ENCODE measurements at regions not wholly inside any gene's neighbourhood (a gene's known extent, or its start where the extent isn't known, plus 50 kb on each side); places are given as distances from the start of the nearest gene placed in this dataset.

- no peak for TF ChIP-seq CTCF (conservative IDR thresholded peaks at IDR 0.05)
- Mint-ChIP-seq H3K27ac (no peak overlapping the region), H3K9me3 (no peaks in the 10 kb centered on the region), H3K36me3 (ENCODE audit: low read depth) (no peaks in the 10 kb centered on the region), H3K4me3 (no peak overlapping the region), H3K27me3 (ENCODE audit: insufficient read depth) (no peaks in the 10 kb centered on the region), H3K4me1 (no peaks in the 10 kb centered on the region)
- DNase-seq = no peak
- H3K4me1 ChIP-seq (ENCODE audit: control insufficient read depth, insufficient read depth, low read length) = no peaks in the 10 kb centered on the region
- H3K36me3 ChIP-seq (ENCODE audit: control insufficient read depth, insufficient read depth, low read length) = no peaks in the 10 kb centered on the region
- H3K9ac ChIP-seq (ENCODE audit: extremely low read depth, low read length, poor library complexity, severe bottlenecking) = no peak overlapping the region
- H3K27ac ChIP-seq (ENCODE audit: low read depth, low read length) = no peak overlapping the region
- no peaks in the 10 kb centered on the region for H3K27me3 ChIP-seq (ENCODE audit: control insufficient read depth, insufficient read depth, low read length, poor library complexity, severe bottlenecking)
- H3K4me3 ChIP-seq (ENCODE audit: low read length) = no peak overlapping the region
- WGBS, 2 experiments (ENCODE audit: insufficient coverage in 1 of 2, insufficient read length in 1 of 2) = 100% methylated on average over 1 of the region's 1 CpG; no CpG with 5 or more reads in 1 of the 2 experiments
- H3K9me3 ChIP-seq (ENCODE audit: control insufficient read depth, low read length) = peaks cover 3% of the 10 kb centered on the region
Observed at GRCh38 chr12:82028772-82029171, 269.6 kb upstream of the PPFIA2 start.

GRCh38 chr12:82027612-82028011 lies 268.5 kb upstream of the PPFIA2 start:
- H3K4me3 ChIP-seq (ENCODE audit: low read length) = no peak overlapping the region
- no peaks in the 10 kb centered on the region for H3K9me3 ChIP-seq (ENCODE audit: control insufficient read depth, low read length)
- no peak for TF ChIP-seq CTCF (conservative IDR thresholded peaks at IDR 0.05)

GRCh38 chr12:82025462-82025861 lies 266.3 kb upstream of the PPFIA2 start:
- Mint-ChIP-seq H3K4me3 (no peak overlapping the region), H3K4me1 (no peaks in the 10 kb centered on the region), H3K36me3 (ENCODE audit: low read depth) (no peaks in the 10 kb centered on the region), H3K27ac (no peak overlapping the region), H3K27me3 (ENCODE audit: insufficient read depth) (no peaks in the 10 kb centered on the region), H3K9me3 (no peaks in the 10 kb centered on the region)
- H3K9me3 ChIP-seq (ENCODE audit: control insufficient read depth, low read length) = no peaks in the 10 kb centered on the region
- TF ChIP-seq CTCF (conservative IDR thresholded peaks at IDR 0.05) = no peak
- no peak for DNase-seq
- H3K4me1 ChIP-seq (ENCODE audit: control insufficient read depth, insufficient read depth, low read length) = no peaks in the 10 kb centered on the region
- no peak overlapping the region for H3K27ac ChIP-seq (ENCODE audit: low read depth, low read length)
- H3K27me3 ChIP-seq (ENCODE audit: control insufficient read depth, insufficient read depth, low read length, poor library complexity, severe bottlenecking) = no peaks in the 10 kb centered on the region
- WGBS, 2 experiments (ENCODE audit: insufficient coverage in 1 of 2, insufficient read length in 1 of 2) = 91 to 93% methylated on average over 5 of the region's 7 CpGs
- no peaks in the 10 kb centered on the region for H3K36me3 ChIP-seq (ENCODE audit: control insufficient read depth, insufficient read depth, low read length)
- H3K4me3 ChIP-seq (ENCODE audit: low read length) = no peak overlapping the region
- H3K9ac ChIP-seq (ENCODE audit: extremely low read depth, low read length, poor library complexity, severe bottlenecking) = no peak overlapping the region

More at GRCh38 chr12:82027612-82028011, 268.5 kb upstream of the PPFIA2 start:
- Histone ChIP-seq H3K9ac (ENCODE audit: extremely low read depth, low read length, poor library complexity, severe bottlenecking) (no peak overlapping the region), H3K4me1 (ENCODE audit: control insufficient read depth, insufficient read depth, low read length) (no peaks in the 10 kb centered on the region), H3K27me3 (ENCODE audit: control insufficient read depth, insufficient read depth, low read length, poor library complexity, severe bottlenecking) (no peaks in the 10 kb centered on the region), H3K27ac (ENCODE audit: low read depth, low read length) (no peak overlapping the region), H3K36me3 (ENCODE audit: control insufficient read depth, insufficient read depth, low read length) (no peaks in the 10 kb centered on the region)
- H3K4me1 Mint-ChIP-seq = no peaks in the 10 kb centered on the region
- no peak for DNase-seq
- H3K27me3 Mint-ChIP-seq (ENCODE audit: insufficient read depth) = no peaks in the 10 kb centered on the region
- H3K4me3 Mint-ChIP-seq = no peak overlapping the region
- 89% methylated on average over 1 of the region's 1 CpG; no CpG with 5 or more reads in 1 of the 2 experiments for WGBS, 2 experiments (ENCODE audit: insufficient coverage in 1 of 2, insufficient read length in 1 of 2)
- no peaks in the 10 kb centered on the region for H3K36me3 Mint-ChIP-seq (ENCODE audit: low read depth)
- no peak overlapping the region for H3K27ac Mint-ChIP-seq
- no peaks in the 10 kb centered on the region for H3K9me3 Mint-ChIP-seq
